ENCODE measurements at regions not wholly inside any gene's neighbourhood (a gene's known extent, or its start where the extent isn't known, plus 50 kb on each side); places are given as distances from the start of the nearest gene placed in this dataset.

DNA sequence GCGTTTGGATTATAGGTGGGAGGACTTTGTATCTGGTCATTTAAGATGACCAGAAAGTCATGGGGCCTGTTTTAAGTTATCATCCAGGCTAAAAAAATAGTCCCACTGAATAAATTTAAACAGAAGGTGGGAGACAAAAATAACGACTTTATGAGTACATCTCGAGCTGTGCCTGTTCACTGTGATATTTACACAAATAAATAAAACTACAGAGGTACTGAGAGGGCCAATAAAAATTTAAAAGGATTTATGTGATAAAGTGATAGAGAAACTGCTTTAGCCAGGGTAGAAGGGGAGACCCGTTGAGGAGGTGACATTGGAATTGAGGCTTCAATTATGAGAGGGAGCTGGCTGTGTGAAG lies 53.4 kb upstream of the PMEPA1 start:
- no peak for DNase-seq

DNA sequence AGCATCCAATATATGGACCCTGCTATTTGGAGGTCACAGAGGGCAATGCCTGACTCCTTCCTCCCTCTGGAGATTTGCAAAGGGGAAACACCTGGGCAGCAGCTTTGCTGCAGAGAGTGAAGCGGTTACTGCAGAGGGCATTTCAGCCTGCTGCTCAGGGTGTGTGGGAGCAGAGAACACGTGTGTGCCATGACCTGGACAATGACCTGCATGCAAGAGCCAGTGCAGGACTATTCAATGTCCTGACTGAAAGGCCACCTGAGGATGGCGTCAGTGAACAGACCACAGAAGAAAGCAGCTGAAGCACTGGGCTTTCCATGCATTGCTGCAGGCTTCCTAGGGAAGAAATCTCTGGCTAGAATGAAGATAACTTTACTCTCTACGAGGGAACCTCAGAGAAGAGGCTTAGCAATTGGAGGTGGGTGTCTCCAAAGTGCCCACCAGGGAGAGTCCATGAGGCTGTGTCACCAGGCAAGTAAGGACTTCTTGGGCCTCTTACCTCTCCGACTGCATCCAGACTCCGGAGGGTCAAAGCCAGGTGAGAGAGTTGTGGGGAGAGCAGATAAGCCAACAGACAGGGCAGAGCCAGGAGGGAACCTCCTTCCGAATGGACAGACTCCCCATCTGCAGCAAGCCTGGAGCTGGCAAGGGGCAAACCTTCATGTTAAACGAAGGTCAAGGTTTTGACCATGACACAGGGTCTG lies 52.9 kb upstream of the PMEPA1 start:
- DNase-seq, result no peak

DNA sequence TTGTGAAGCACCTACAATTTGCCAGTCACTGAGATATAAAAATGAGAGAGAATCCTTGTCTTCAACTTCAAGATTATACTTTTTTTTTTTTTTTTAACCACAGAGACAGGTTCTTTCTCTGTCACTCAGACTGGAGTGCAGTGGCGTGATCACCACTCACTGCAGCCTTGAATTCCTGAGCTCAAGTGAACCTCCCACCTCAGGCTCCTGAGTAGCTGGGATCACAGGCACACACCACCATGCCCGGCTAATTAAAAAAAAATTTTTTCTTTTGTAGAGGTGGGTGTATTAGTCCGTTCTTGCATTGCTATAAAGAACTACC lies 51.6 kb upstream of the PMEPA1 start:
- DNase-seq, result no peak

DNA sequence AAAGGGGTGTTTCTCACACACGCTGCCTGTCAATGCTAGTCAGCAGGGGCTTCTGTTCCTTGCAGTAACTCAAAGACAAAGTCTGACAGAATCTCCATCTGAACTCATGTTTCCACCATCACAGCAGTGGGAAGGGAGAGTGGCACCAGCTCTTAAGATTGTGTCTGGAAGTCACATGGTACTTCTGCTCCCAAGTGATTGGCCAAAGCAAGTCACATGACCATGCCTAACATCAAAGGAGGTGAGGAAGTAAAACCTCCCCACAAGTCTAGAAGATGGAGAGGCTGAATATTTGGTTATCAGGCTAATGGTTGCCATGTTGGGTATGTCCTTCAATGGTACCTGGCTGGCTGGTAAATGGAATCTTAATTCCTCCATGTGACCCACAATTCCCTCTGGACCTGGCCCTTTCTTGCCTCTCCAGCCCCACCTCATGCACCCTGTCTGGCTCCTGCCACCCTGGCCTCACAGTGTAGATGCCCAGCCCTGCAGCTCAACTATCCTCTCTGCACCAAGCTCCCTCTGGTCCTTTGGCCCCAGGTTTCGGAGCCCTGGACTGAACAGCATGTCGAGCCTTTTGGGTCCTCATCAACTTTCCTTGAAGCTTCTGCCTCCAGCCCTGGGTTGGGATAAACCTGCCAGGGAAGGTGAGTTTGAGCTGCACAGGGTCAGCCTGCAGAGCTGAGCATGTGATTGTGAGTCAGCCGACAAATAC lies 51.0 kb upstream of the PMEPA1 start:
- no peak for DNase-seq

DNA sequence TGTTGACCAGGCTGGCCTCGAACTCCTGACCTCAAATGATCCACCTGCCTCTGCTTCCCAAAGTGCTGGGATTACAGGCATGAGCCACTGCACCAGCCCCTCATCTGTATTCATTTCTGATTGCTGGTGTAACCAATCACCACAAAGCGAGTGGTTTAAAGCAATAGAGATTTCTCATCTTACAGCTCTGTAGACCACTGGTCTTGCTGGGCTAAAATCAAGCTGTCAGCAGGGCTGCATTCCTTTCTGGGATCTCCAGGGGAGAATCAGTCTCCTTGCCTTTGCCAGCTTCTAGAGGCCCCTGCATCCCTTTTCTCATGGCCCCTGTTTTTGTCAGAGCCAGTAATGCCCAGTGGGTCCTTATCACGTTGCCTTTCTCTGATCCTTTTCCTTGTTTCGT lies 49.9 kb upstream of the PMEPA1 start:
- DNase-seq, result no peak

Measured in left kidney (tissue), 1 donor.